ENCODE measurements at regions not wholly inside any gene's neighbourhood (a gene's known extent, or its start where the extent isn't known, plus 50 kb on each side); places are given as distances from the start of the nearest gene placed in this dataset.

- TF ChIP-seq REST (IDR thresholded peaks at IDR 0.05; ENCODE audit: insufficient read depth in 1 of 2, low read depth in 2 of 2, low read length in 2 of 2) (no peak), TAF1 (IDR thresholded peaks at IDR 0.05; ENCODE audit: borderline replicate concordance, insufficient read depth, low read length) (no peak), SIN3A (IDR thresholded peaks at IDR 0.05; ENCODE audit: borderline replicate concordance, insufficient read depth, low read length) (no peak), POLR2AphosphoS5 (IDR thresholded peaks at IDR 0.05; ENCODE audit: low read depth, low read length) (no peak), FOXP2 (optimal IDR thresholded peaks at IDR 0.05; ENCODE audit: borderline replicate concordance, extremely low read depth, extremely low read length, insufficient read depth) (no peak)
These were observed 249.1 kb upstream of the PROX1 start for GRCh38 chr1:213738658-213739057.

GRCh38 chr1:213742992-213743391, 244.8 kb upstream of the PROX1 start:
- TF ChIP-seq SIN3A (IDR thresholded peaks at IDR 0.05; ENCODE audit: borderline replicate concordance, insufficient read depth, low read length), result no peak
- TF ChIP-seq FOXP2 (optimal IDR thresholded peaks at IDR 0.05; ENCODE audit: borderline replicate concordance, extremely low read depth, extremely low read length, insufficient read depth), result no peak

- no peak for TF ChIP-seq SIN3A (IDR thresholded peaks at IDR 0.05; ENCODE audit: borderline replicate concordance, insufficient read depth, low read length)
- no peak for TF ChIP-seq FOXP2 (optimal IDR thresholded peaks at IDR 0.05; ENCODE audit: borderline replicate concordance, extremely low read depth, extremely low read length, insufficient read depth)
- TF ChIP-seq REST (IDR thresholded peaks at IDR 0.05; ENCODE audit: insufficient read depth in 1 of 2, low read depth in 2 of 2, low read length in 2 of 2), result no peak
- TF ChIP-seq POLR2AphosphoS5 (IDR thresholded peaks at IDR 0.05; ENCODE audit: low read depth, low read length), result no peak
- no peak for TF ChIP-seq TAF1 (IDR thresholded peaks at IDR 0.05; ENCODE audit: borderline replicate concordance, insufficient read depth, low read length)
These were observed 243.0 kb upstream of the PROX1 start for GRCh38 chr1:213744780-213745179.

GRCh38 chr1:213745451-213745850, 242.3 kb upstream of the PROX1 start:
- TF ChIP-seq SIN3A (IDR thresholded peaks at IDR 0.05; ENCODE audit: borderline replicate concordance, insufficient read depth, low read length) (no peak), TAF1 (IDR thresholded peaks at IDR 0.05; ENCODE audit: borderline replicate concordance, insufficient read depth, low read length) (no peak), POLR2AphosphoS5 (IDR thresholded peaks at IDR 0.05; ENCODE audit: low read depth, low read length) (no peak)

GRCh38 chr1:213749558-213749957, 238.2 kb upstream of the PROX1 start:
- TF ChIP-seq POLR2AphosphoS5 (IDR thresholded peaks at IDR 0.05; ENCODE audit: low read depth, low read length) (no peak), FOXP2 (optimal IDR thresholded peaks at IDR 0.05; ENCODE audit: borderline replicate concordance, extremely low read depth, extremely low read length, insufficient read depth) (no peak), REST (IDR thresholded peaks at IDR 0.05; ENCODE audit: insufficient read depth in 1 of 2, low read depth in 2 of 2, low read length in 2 of 2) (no peak), SIN3A (IDR thresholded peaks at IDR 0.05; ENCODE audit: borderline replicate concordance, insufficient read depth, low read length) (no peak), TAF1 (IDR thresholded peaks at IDR 0.05; ENCODE audit: borderline replicate concordance, insufficient read depth, low read length) (no peak)

- TF ChIP-seq FOXP2 (optimal IDR thresholded peaks at IDR 0.05; ENCODE audit: borderline replicate concordance, extremely low read depth, extremely low read length, insufficient read depth) (no peak), SIN3A (IDR thresholded peaks at IDR 0.05; ENCODE audit: borderline replicate concordance, insufficient read depth, low read length) (no peak), POLR2AphosphoS5 (IDR thresholded peaks at IDR 0.05; ENCODE audit: low read depth, low read length) (no peak)
These were observed 237.3 kb upstream of the PROX1 start for GRCh38 chr1:213750231-213751063.
